LNCAP (cell line): ENCODE measurements at regions not wholly inside any gene's neighbourhood (a gene's known extent, or its start where the extent isn't known, plus 50 kb on each side); places are given as distances from the start of the nearest gene placed in this dataset.

ENCODE experiments used
- TF ChIP-seq, protein P1 (sequence below): fragments of 450-650 bp; IDR thresholded peaks from 2 replicates; pipeline ENCODE4 v1.5.1; 2017; ENCODE audit warnings: mild to moderate bottlenecking

DNA sequence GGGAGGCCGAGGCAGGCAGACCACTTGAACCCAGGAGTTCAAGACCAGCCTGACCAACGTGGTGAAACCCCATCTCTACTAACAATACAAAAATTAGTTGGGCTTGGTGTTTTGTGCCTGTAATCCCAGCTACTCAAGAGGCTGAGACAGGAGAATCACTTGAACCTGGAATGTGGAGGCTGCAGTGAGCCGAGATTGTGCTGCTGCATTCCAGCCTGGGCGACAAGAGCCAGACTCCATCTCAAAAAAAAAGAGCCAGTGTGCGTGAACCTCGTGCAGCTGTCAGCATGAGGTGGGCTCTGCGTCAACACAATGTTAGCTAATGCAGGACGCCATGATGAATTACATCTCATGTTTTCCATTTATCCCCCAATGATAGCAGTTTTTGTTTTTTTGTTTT is 110.7 kb upstream of the SLC45A1 start:
- TF ChIP-seq, protein P1, sequence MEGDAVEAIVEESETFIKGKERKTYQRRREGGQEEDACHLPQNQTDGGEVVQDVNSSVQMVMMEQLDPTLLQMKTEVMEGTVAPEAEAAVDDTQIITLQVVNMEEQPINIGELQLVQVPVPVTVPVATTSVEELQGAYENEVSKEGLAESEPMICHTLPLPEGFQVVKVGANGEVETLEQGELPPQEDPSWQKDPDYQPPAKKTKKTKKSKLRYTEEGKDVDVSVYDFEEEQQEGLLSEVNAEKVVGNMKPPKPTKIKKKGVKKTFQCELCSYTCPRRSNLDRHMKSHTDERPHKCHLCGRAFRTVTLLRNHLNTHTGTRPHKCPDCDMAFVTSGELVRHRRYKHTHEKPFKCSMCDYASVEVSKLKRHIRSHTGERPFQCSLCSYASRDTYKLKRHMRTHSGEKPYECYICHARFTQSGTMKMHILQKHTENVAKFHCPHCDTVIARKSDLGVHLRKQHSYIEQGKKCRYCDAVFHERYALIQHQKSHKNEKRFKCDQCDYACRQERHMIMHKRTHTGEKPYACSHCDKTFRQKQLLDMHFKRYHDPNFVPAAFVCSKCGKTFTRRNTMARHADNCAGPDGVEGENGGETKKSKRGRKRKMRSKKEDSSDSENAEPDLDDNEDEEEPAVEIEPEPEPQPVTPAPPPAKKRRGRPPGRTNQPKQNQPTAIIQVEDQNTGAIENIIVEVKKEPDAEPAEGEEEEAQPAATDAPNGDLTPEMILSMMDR = no peak

DNA sequence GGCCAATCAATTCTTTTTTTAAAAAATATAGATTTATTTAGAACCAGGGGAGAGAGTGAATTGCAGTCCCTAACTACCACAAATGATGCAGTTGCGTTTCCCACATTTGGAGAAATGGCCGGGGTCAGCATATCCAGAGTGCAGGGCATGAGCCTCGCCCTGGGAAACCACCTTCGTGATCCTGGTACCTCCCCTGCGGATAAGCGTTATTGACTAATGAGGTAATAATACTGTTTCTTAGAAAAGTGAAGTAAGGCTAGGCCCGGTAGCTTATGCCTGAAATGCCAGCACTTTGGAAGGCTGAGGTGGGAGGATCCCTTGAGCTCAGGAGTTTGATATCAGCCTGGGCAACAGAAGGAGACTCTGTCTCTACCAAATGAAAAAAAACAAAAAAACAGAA is 111.5 kb upstream of the SLC45A1 start:
- TF ChIP-seq, protein P1 = no peak

DNA sequence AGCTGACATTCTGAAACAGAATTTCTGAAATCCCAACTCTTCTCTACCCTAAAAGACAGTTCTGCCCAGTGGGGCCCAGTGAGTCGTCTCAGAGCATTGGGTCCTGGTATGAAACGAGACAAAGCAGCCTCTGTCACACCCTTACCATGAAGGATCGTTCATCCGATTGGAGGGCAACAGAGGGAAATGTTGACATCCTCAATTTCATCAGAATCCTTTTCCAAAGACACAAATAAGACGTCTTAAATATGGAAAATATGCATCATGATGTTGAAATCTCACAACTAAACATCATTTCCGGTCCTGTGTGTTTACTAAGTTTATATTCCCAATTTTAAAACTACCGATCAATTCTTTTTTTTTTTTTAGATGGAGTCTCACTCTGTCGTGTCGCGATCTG is 112.1 kb upstream of the SLC45A1 start:
- TF ChIP-seq, protein P1 = no peak

DNA sequence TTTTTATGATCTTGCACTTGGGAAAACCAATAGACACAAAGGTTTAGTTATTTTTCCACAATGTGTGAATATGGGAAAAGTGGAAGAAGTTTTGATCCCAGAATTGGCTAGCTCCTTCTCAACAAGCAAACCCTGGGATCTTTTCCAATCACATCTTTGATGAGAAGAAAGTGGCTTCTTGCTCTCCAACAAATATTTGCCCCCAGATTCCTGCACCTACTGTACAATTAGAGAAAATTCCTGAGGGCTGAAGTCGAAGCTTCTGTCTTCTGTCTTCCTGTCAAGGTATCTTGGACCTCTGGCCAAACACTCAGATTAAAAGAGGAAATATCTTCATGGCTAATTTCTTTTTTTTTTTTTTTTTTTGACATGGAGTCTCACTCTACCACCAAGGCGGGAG is 113.1 kb upstream of the SLC45A1 start:
- TF ChIP-seq, protein P1 = no peak

- TF ChIP-seq, protein P1 = no peak
These were observed 114.4 kb upstream of the SLC45A1 start for GRCh38 chr1:8203551-8203950.

DNA sequence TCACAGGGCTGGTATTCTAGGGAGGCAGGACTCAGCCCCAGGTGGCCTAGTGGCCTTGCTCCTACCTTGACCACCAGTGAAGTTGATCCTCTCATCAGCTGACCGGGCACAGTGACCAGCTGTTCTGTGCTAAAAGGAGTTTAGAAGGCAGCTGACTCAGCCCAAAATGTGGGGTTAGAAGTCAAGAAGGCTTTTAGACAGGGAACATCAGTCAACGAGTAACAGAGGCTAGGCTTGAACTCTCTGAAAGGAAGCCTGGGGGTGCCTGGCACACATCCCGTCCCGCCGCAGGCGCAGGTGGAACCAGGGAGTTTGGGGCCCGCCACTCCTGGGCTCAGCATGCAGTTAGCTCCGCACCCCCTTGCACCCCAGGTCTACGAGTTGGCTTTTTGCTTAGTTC is 114.9 kb upstream of the SLC45A1 start:
- TF ChIP-seq, protein P1 = no peak

DNA sequence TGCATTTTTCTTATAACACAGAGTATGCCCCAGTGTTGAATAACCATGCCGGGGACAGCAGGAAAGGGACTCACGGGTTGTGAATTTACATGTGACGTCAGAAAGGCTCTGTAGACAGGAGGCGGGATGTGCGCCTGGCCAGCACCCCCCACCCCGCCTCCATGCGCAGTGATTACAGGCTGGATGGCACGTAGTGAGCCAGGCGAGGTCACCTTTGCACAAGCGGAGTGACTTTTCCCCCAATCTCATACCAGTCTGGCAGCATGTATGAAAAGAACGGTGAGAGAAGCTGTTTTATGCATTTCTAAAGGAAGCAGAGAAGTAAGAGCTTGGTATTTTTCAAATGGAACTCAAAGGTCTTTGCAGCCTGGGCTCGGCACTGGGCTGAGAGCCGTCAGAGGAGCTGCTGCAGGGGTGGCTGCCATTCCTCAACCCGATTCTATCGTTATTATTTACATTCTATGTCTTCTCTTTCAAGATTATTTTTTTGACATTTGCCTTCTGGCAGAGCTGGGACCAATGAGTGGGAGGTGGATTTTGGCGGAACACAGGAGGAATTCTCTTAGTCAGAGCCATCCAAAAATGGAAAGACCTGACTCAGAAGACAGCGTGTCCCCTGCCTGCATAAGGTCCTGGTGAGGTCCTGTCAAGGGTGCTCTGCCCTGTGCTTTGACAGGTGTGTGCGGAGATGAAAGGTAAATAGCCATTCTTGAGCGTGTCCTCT is 115.6 kb upstream of the SLC45A1 start:
- TF ChIP-seq, protein P1 = no peak
